Epithelial cell of esophagus (primary cell): ENCODE measurements at regions not wholly inside any gene's neighbourhood (a gene's known extent, or its start where the extent isn't known, plus 50 kb on each side); places are given as distances from the start of the nearest gene placed in this dataset.

Source experiments
- DNase-seq: peaks from one replicate; pipeline ENCODE4 v3.0.0; 2010; ENCODE audit warnings: low read depth
- H3K4me3 ChIP-seq: 2 replicates; pipeline ENCODE4 v1.5.1; 2011; ENCODE audit warnings: mild to moderate bottlenecking, low read length, control low read depth
- CTCF ChIP-seq: IDR thresholded peaks from 2 replicates; pipeline ENCODE4 v1.5.1; 2011; ENCODE audit warnings: low read depth, mild to moderate bottlenecking, low read length, control low read depth, inconsistent platforms; ENCODE audit not compliant: insufficient read depth; ENCODE audit errors: missing control alignments

GRCh38 chr3:115236496-115236895 is 89.4 kb upstream of the ZBTB20 start:
- DNase-seq, result no peak
- no peak overlapping the region for H3K4me3 ChIP-seq
- TF ChIP-seq CTCF, result no peak

- H3K4me3 ChIP-seq, result no peak overlapping the region
- no peak for TF ChIP-seq CTCF
- peak; percentile 95 for DNase-seq
These were observed 92.6 kb upstream of the ZBTB20 start for GRCh38 chr3:115239717-115240116.

GRCh38 chr3:115244350-115244749 is 97.3 kb upstream of the ZBTB20 start:
- no peak overlapping the region for H3K4me3 ChIP-seq
- no peak for TF ChIP-seq CTCF
- DNase-seq, result no peak

GRCh38 chr3:115245438-115245837 is 98.3 kb upstream of the ZBTB20 start:
- peak; percentile 93 for DNase-seq
- H3K4me3 ChIP-seq, result no peak overlapping the region
- TF ChIP-seq CTCF, result no peak

- H3K4me3 ChIP-seq, result no peak overlapping the region
- DNase-seq, result peak; percentile 26
- TF ChIP-seq CTCF, result no peak
These were observed 98.8 kb upstream of the ZBTB20 start for GRCh38 chr3:115245899-115246298.

- H3K4me3 ChIP-seq, result no peak overlapping the region
- no peak for DNase-seq
- TF ChIP-seq CTCF, result no peak
These were observed 99.5 kb upstream of the ZBTB20 start for GRCh38 chr3:115246461-115247020.

GRCh38 chr3:115248274-115248673 is 101.2 kb upstream of the ZBTB20 start:
- no peak for TF ChIP-seq CTCF
- H3K4me3 ChIP-seq, result no peak overlapping the region
- peak; percentile 43 for DNase-seq
